Activated gamma-delta T cell treated with Interleukin-2 at 50 U/mL for 16 hours (primary cell): ENCODE measurements at regions not wholly inside any gene's neighbourhood (a gene's known extent, or its start where the extent isn't known, plus 50 kb on each side); places are given as distances from the start of the nearest gene placed in this dataset.

Experiments used
- DNase-seq: peaks from one replicate; pipeline ENCODE4 v3.0.0-alpha.2; 2020

GRCh38 chr5:96243862-96244261 lies 189.2 kb downstream of the PCSK1 start:
- no peak for DNase-seq

GRCh38 chr5:96243203-96243602 lies 189.8 kb downstream of the PCSK1 start:
- no peak for DNase-seq

- DNase-seq = no peak
Observed at GRCh38 chr5:96242571-96242970, 190.5 kb downstream of the PCSK1 start.

GRCh38 chr5:96236831-96237230 lies 196.2 kb downstream of the PCSK1 start:
- DNase-seq = no peak

GRCh38 chr5:96236051-96236450 lies 197.0 kb downstream of the PCSK1 start:
- no peak for DNase-seq

- no peak for DNase-seq
Observed at GRCh38 chr5:96235008-96235910, 197.8 kb downstream of the PCSK1 start.

- no peak for DNase-seq
Observed at GRCh38 chr5:96232602-96233001, 200.4 kb downstream of the PCSK1 start.

- DNase-seq = no peak
Observed at GRCh38 chr5:96229188-96229587, 203.9 kb downstream of the PCSK1 start.

GRCh38 chr5:96228408-96228807 lies 204.6 kb downstream of the PCSK1 start:
- no peak for DNase-seq

GRCh38 chr5:96227957-96228356 lies 205.1 kb downstream of the PCSK1 start:
- DNase-seq = no peak

- no peak for DNase-seq
Observed at GRCh38 chr5:96226941-96227552, 206.0 kb downstream of the PCSK1 start.

- DNase-seq = no peak
Observed at GRCh38 chr5:96222129-96222528, 210.9 kb downstream of the PCSK1 start.

GRCh38 chr5:96220610-96221390 lies 212.2 kb downstream of the PCSK1 start:
- DNase-seq = no peak

GRCh38 chr5:96219580-96220281 lies 213.3 kb downstream of the PCSK1 start:
- no peak for DNase-seq

GRCh38 chr5:96218653-96219052 lies 214.4 kb downstream of the PCSK1 start:
- no peak for DNase-seq

- DNase-seq = no peak
Observed at GRCh38 chr5:96214442-96215197, 218.4 kb downstream of the PCSK1 start.

GRCh38 chr5:96209829-96210228 lies 223.2 kb downstream of the PCSK1 start:
- DNase-seq = no peak

GRCh38 chr5:96207420-96207819 lies 225.6 kb downstream of the PCSK1 start:
- no peak for DNase-seq

GRCh38 chr5:96203761-96204160 lies 229.3 kb downstream of the PCSK1 start:
- no peak for DNase-seq

GRCh38 chr5:96201503-96201902 lies 231.5 kb downstream of the PCSK1 start:
- no peak for DNase-seq

- no peak for DNase-seq
Observed at GRCh38 chr5:96200641-96201040, 232.4 kb downstream of the PCSK1 start.

- DNase-seq = no peak
Observed at GRCh38 chr5:96199713-96200183, 233.3 kb downstream of the PCSK1 start.
